ENCODE measurements at regions not wholly inside any gene's neighbourhood (a gene's known extent, or its start where the extent isn't known, plus 50 kb on each side); places are given as distances from the start of the nearest gene placed in this dataset.

DNA sequence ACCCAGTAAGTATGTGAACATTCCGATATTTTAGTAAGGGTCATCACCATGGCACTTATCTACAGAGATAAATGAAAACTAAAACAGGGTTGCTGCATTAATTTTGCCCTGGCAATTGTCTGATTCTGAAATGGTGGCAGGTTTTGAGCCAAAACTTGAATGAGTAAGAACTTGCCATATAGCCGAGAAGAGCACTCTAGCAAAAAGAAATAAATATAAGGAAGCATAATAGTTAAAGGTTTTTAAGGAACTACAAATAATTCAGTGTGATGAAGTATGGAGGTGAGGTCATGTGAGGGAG, 68.5 kb upstream of the BTN3A2 start:
- H3F3A ChIP-seq (ENCODE audit: low read depth), result no peaks in the 10 kb centered on the region
- H4K20me1 ChIP-seq (ENCODE audit: insufficient read depth, low read length, poor library complexity, severe bottlenecking), result no peaks in the 10 kb centered on the region
- H3K36me3 ChIP-seq (ENCODE audit: insufficient read depth, low read length), result no peaks in the 10 kb centered on the region
- no peak overlapping the region for H3K4me3 ChIP-seq (ENCODE audit: low read length, poor library complexity, severe bottlenecking)
- H3K79me2 ChIP-seq (ENCODE audit: insufficient read depth, low read length), result no peaks in the 10 kb centered on the region
- H3K4me2 ChIP-seq (ENCODE audit: low read depth, low read length, poor library complexity, severe bottlenecking), result no peak overlapping the region
- H2AFZ ChIP-seq (ENCODE audit: low read length), result no peak overlapping the region
- no peaks in the 10 kb centered on the region for H3K9me3 ChIP-seq (ENCODE audit: insufficient read depth, low read depth, low read length)
- no peak overlapping the region for H3K9ac ChIP-seq (ENCODE audit: low read depth, low read length, poor library complexity, severe bottlenecking)
- H3K27me3 ChIP-seq (ENCODE audit: insufficient read depth, low read length, poor library complexity, severe bottlenecking), result no peaks in the 10 kb centered on the region
- peaks cover 10% of the 10 kb centered on the region for H3K4me1 ChIP-seq (ENCODE audit: insufficient read depth, low read length, poor library complexity, severe bottlenecking)
- H3K9me2 ChIP-seq (replicated peaks; ENCODE audit: low read depth, low read length), result no peaks in the 10 kb centered on the region
- no peak for TF ChIP-seq EZH2phosphoT487 (IDR thresholded peaks at IDR 0.05; ENCODE audit: borderline replicate concordance)
- TF ChIP-seq, protein P1, sequence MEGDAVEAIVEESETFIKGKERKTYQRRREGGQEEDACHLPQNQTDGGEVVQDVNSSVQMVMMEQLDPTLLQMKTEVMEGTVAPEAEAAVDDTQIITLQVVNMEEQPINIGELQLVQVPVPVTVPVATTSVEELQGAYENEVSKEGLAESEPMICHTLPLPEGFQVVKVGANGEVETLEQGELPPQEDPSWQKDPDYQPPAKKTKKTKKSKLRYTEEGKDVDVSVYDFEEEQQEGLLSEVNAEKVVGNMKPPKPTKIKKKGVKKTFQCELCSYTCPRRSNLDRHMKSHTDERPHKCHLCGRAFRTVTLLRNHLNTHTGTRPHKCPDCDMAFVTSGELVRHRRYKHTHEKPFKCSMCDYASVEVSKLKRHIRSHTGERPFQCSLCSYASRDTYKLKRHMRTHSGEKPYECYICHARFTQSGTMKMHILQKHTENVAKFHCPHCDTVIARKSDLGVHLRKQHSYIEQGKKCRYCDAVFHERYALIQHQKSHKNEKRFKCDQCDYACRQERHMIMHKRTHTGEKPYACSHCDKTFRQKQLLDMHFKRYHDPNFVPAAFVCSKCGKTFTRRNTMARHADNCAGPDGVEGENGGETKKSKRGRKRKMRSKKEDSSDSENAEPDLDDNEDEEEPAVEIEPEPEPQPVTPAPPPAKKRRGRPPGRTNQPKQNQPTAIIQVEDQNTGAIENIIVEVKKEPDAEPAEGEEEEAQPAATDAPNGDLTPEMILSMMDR (conservative IDR thresholded peaks at IDR 0.05; ENCODE audit: low read length), result no peak

DNA sequence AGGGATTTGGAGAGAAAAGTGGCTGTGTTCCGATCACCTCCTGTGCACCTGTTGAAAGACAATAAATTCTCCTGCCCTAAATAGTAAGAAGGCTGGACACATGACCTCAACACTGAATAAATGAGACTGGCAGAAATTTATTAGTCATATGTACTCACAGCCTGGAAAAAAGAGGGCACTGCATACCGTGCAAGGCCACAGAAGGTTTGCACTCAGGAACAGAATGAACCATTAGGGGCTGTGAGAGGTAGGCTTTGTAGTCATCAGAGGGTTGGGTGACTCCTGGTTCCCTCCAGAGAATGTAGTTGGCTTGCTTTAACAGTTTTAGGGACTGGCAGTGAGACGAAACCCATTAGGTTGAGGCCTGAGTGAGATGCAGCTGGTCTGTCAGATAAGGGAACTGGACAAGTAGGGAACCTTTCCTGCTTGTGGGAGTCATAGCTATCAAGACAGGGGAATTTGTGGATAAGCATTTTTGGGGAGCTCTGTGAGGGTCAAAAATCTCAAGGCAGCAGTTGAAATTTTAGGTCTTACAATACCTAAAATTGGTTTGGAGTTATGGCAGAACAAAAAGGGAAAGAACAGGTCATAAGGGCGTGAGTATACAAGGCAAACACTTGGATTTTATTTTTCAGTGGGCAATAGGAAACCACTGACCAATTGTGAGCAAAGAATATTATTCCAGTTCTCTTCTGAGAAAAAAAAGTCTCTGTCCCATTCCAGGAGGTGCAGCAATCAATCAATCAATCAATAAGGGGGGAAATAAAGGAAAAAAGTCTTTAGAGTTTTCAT, 67.9 kb upstream of the BTN3A2 start:
- Histone ChIP-seq H3K9me3 (ENCODE audit: insufficient read depth, low read depth, low read length) (no peaks in the 10 kb centered on the region), H3K36me3 (ENCODE audit: insufficient read depth, low read length) (no peaks in the 10 kb centered on the region), H3K9ac (ENCODE audit: low read depth, low read length, poor library complexity, severe bottlenecking) (no peak overlapping the region), H3K79me2 (ENCODE audit: insufficient read depth, low read length) (no peaks in the 10 kb centered on the region), H4K20me1 (ENCODE audit: insufficient read depth, low read length, poor library complexity, severe bottlenecking) (no peaks in the 10 kb centered on the region), H3K4me2 (ENCODE audit: low read depth, low read length, poor library complexity, severe bottlenecking) (no peak overlapping the region), H3K9me2 (replicated peaks; ENCODE audit: low read depth, low read length) (no peaks in the 10 kb centered on the region), H3K27me3 (ENCODE audit: insufficient read depth, low read length, poor library complexity, severe bottlenecking) (no peaks in the 10 kb centered on the region), H2AFZ (ENCODE audit: low read length) (no peak overlapping the region), H3F3A (ENCODE audit: low read depth) (no peaks in the 10 kb centered on the region), H3K4me3 (ENCODE audit: low read length, poor library complexity, severe bottlenecking) (no peak overlapping the region), H3K4me1 (ENCODE audit: insufficient read depth, low read length, poor library complexity, severe bottlenecking) (peaks cover 10% of the 10 kb centered on the region)
- TF ChIP-seq, protein P1 (conservative IDR thresholded peaks at IDR 0.05; ENCODE audit: low read length), result no peak
- no peak for TF ChIP-seq EZH2phosphoT487 (IDR thresholded peaks at IDR 0.05; ENCODE audit: borderline replicate concordance)

DNA sequence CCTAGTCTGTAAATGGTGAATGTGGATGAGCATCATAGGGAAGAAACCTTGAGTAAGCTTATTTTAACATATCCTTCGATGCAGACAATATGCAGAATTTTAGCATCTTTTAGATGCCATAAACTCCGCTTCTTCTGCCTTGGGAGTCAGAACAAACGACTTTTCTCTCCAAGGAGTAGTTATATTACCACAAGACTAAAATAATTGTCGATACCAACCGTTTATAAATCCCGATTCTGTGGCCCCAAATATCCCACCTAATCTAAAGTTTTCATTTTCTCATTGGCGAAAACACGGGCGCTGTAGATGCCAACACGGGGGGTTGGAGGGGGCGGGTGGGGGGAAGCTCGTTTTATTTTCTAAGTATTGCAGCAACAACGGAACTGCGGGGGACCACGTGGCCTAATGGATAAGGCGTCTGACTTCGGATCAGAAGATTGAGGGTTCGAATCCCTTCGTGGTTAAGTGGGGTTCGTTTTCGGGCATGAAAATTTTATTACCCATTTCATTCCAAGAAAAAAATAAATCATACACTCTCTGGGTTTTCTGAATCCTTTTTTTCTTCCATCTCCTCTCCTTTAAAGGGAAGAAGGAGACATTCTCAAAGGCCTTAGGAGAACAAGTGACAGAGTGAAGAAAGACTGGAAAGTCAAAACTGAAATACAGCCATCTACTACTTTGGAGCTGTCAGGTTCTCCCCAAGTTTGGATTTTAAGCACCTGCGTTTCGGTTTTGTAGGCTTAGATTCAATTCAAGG, 65.5 kb upstream of the BTN3A2 start:
- Histone ChIP-seq H3K4me1 (ENCODE audit: insufficient read depth, low read length, poor library complexity, severe bottlenecking) (peaks cover 10% of the 10 kb centered on the region), H3K79me2 (ENCODE audit: insufficient read depth, low read length) (no peaks in the 10 kb centered on the region), H3K4me3 (ENCODE audit: low read length, poor library complexity, severe bottlenecking) (no peak overlapping the region), H3K9me2 (replicated peaks; ENCODE audit: low read depth, low read length) (no peaks in the 10 kb centered on the region), H4K20me1 (ENCODE audit: insufficient read depth, low read length, poor library complexity, severe bottlenecking) (no peaks in the 10 kb centered on the region), H3K36me3 (ENCODE audit: insufficient read depth, low read length) (no peaks in the 10 kb centered on the region), H3K27me3 (ENCODE audit: insufficient read depth, low read length, poor library complexity, severe bottlenecking) (no peaks in the 10 kb centered on the region), H3K9me3 (ENCODE audit: insufficient read depth, low read depth, low read length) (no peaks in the 10 kb centered on the region), H3K9ac (ENCODE audit: low read depth, low read length, poor library complexity, severe bottlenecking) (no peak overlapping the region), H2AFZ (ENCODE audit: low read length) (no peak overlapping the region), H3K4me2 (ENCODE audit: low read depth, low read length, poor library complexity, severe bottlenecking) (no peak overlapping the region), H3F3A (ENCODE audit: low read depth) (no peaks in the 10 kb centered on the region)
- no peak for TF ChIP-seq EZH2phosphoT487 (IDR thresholded peaks at IDR 0.05; ENCODE audit: borderline replicate concordance)
- TF ChIP-seq, protein P1 (conservative IDR thresholded peaks at IDR 0.05; ENCODE audit: low read length), result no peak
